B cell (primary cell): ENCODE measurements at regions not wholly inside any gene's neighbourhood (a gene's known extent, or its start where the extent isn't known, plus 50 kb on each side); places are given as distances from the start of the nearest gene placed in this dataset.

Experiments
- ATAC-seq: fragments of 200-7000 bp; cut with Tn5 transposase; one replicate; pipeline ENCODE4 v1.10.0; 2021; ENCODE audit warnings: low read depth, mild to moderate bottlenecking, moderate number of reproducible peaks, moderate library complexity
- CTCF ChIA-PET: fragments of 350-600 bp; sonication (Branson Sonifier 250); formaldehyde crosslinking; loops from one replicate; lab custom pipeline; 2021; ENCODE audit warnings: antibody characterized with exemption, inconsistent platforms; lab: Charles Lee
- POLR2A ChIA-PET: fragments of 350-600 bp; sonication (Branson Sonifier 250); formaldehyde crosslinking; loops from one replicate; lab custom pipeline; 2021; ENCODE audit warnings: antibody characterized with exemption; lab: Charles Lee
- DNase-seq: peaks from one replicate; pipeline ENCODE4 v3.0.0; 2013
- H2AFZ ChIP-seq: 2 replicates; pipeline ENCODE4 v1.6.1; 2012; ENCODE audit warnings: mild to moderate bottlenecking, low read depth, low read length; ENCODE audit not compliant: insufficient read depth, poor library complexity, severe bottlenecking
- H3K27ac ChIP-seq, 2 donors: 1 replicate in 1 of 2; 2 replicates in 1 of 2; pipeline ENCODE4 v1.5.1; 2012 to 2013; ENCODE audit warnings: low read length in 2 of 2, mild to moderate bottlenecking in 2 of 2, moderate library complexity in 1 of 2
- H3K27me3 ChIP-seq, 4 experiments: fragments of 200-600 bp in 1 of 4; sonication (generic) in 1 of 4; replicated peaks in 1 of 4; 1 replicate in 2 of 4; 2 replicates in 2 of 4; pipeline versions ENCODE4 v1.6.1 to v1.7.0; 2013 to 2016; ENCODE audit warnings: low read length in 3 of 4, mild to moderate bottlenecking in 2 of 4, mixed read lengths in 1 of 4, moderate library complexity in 1 of 4; ENCODE audit not compliant: insufficient read depth in 4 of 4, control insufficient read depth in 3 of 4; ENCODE audit errors: control extremely low read depth in 1 of 4
- H3K36me3 ChIP-seq, 2 experiments: replicated peaks in 1 of 2; 1 replicate in 1 of 2; 2 replicates in 1 of 2; pipeline versions ENCODE4 v1.6.1 to v1.7.1; 2013; ENCODE audit warnings: low read length in 1 of 2; ENCODE audit not compliant: insufficient read depth in 2 of 2, control insufficient read depth in 1 of 2; ENCODE audit errors: control extremely low read depth in 1 of 2, extremely low read depth in 1 of 2
- H3K4me1 ChIP-seq, 2 donors: fragments of 200-600 bp in 1 of 2; sonication (generic) in 1 of 2; 1 replicate in 1 of 2; 2 replicates in 1 of 2; pipeline versions ENCODE4 v1.5.1 to v1.6.1; 2013 to 2017; ENCODE audit warnings: low read length in 2 of 2; ENCODE audit not compliant: control insufficient read depth in 2 of 2, insufficient read depth in 2 of 2
- H3K4me2 ChIP-seq: replicated peaks from 2 replicates; pipeline ENCODE3; 2012; ENCODE audit warnings: mild to moderate bottlenecking, low read depth, low read length; ENCODE audit not compliant: poor library complexity, severe bottlenecking
- H3K4me3 ChIP-seq, 5 experiments: fragments of 200-600 bp in 1 of 5; sonication (generic) in 1 of 5; 1 replicate in 3 of 5; 2 replicates in 2 of 5; pipeline versions ENCODE4 v1.5.1 to v1.7.0; 2011 to 2016; ENCODE audit warnings: low read length in 4 of 5, mild to moderate bottlenecking in 4 of 5, low read depth in 2 of 5, control low read depth in 1 of 5, moderate library complexity in 1 of 5; ENCODE audit not compliant: insufficient read depth in 1 of 5; ENCODE audit errors: control extremely low read depth in 1 of 5, extremely low read depth in 1 of 5
- H3K79me2 ChIP-seq: fragments of 200-600 bp; sonication (generic); one replicate; pipeline ENCODE4 v1.6.0; 2016; ENCODE audit warnings: low read length; ENCODE audit not compliant: control insufficient read depth, insufficient read depth
- H3K9ac ChIP-seq: fragments of 200-600 bp; sonication (generic); 2 replicates; pipeline ENCODE4 v1.6.1; 2017; ENCODE audit warnings: mild to moderate bottlenecking, low read length, moderate library complexity
- H3K9me3 ChIP-seq, 3 donors: one replicate each; pipeline versions ENCODE4 v1.6.1 to v1.7.1; 2013; ENCODE audit warnings: low read length in 2 of 3; ENCODE audit not compliant: control insufficient read depth in 2 of 3, insufficient read depth in 1 of 3; ENCODE audit errors: control extremely low read depth in 1 of 3
- H4K20me1 ChIP-seq: 2 replicates; pipeline ENCODE4 v1.6.0; 2012; ENCODE audit warnings: mild to moderate bottlenecking, low read length; ENCODE audit not compliant: insufficient read depth, control insufficient read depth, poor library complexity, severe bottlenecking
- H3K27ac Mint-ChIP-seq: one replicate; pipeline ENCODE4 v1.8.0; 2021; ENCODE audit warnings: mixed read lengths
- H3K27me3 Mint-ChIP-seq: one replicate; pipeline ENCODE4 v1.8.0; 2021; ENCODE audit warnings: mixed read lengths
- H3K4me1 Mint-ChIP-seq: one replicate; pipeline ENCODE4 v1.8.0; 2021; ENCODE audit warnings: mixed read lengths
- H3K4me3 Mint-ChIP-seq: one replicate; pipeline ENCODE4 v1.8.0; 2021; ENCODE audit warnings: mixed read lengths
- H3K9me3 Mint-ChIP-seq: one replicate; pipeline ENCODE4 v1.8.0; 2022; ENCODE audit warnings: mixed read lengths; ENCODE audit not compliant: insufficient read depth
- CTCF ChIP-seq: fragments of 200-600 bp; IDR thresholded peaks from one replicate; pipeline ENCODE4 v1.8.0; 2022; ENCODE audit warnings: antibody characterized with exemption, mild to moderate bottlenecking
- EZH2 ChIP-seq: IDR thresholded peaks from 2 replicates; pipeline ENCODE4 v1.6.1; 2012; ENCODE audit warnings: borderline replicate concordance, low read depth, mild to moderate bottlenecking, moderate library complexity, low read length; ENCODE audit not compliant: insufficient read depth, poor library complexity, severe bottlenecking
- WGBS: methylation state at CpG from one replicate; pipeline ENCODE4 v1.1.5; 2013; ENCODE audit warnings: missing lambda C conversion rate; ENCODE audit not compliant: insufficient coverage; 5-methylcytosine and 5-hydroxymethylcytosine counted together
- intact Hi-C: fragments of 100-400 bp; cut with micrococcal nuclease; formaldehyde crosslinking; loops from one replicate; pipeline ENCODE4 v1.10.0; 2022

- no peaks in the 10 kb centered on the region for H3K4me1 Mint-ChIP-seq
- H3K4me1 ChIP-seq, result no peaks in the 10 kb centered on the region
- 0% methylated on average over 1 of the region's 3 CpGs for WGBS
- TF ChIP-seq CTCF (no peak), EZH2 (no peak)
- DNase-seq (no peak), ATAC-seq (no peak)
- H3K27me3 Mint-ChIP-seq, result no peaks in the 10 kb centered on the region
- no peaks in the 10 kb centered on the region for H3K27me3 ChIP-seq
- ChIA-PET POLR2A (no interaction called here), CTCF (no interaction called here)
- H3K9me3 Mint-ChIP-seq, result no peaks in the 10 kb centered on the region
- H3K27ac ChIP-seq, result no peak overlapping the region
- no peaks in the 10 kb centered on the region for H3K36me3 ChIP-seq
- no peak overlapping the region for H3K9ac ChIP-seq
- no peak overlapping the region for H3K27ac Mint-ChIP-seq
- H3K4me3 ChIP-seq, result no peak overlapping the region
- H3K4me2 ChIP-seq, result no peak overlapping the region
- no peaks in the 10 kb centered on the region for H3K9me3 ChIP-seq
- no peak overlapping the region for H2AFZ ChIP-seq
- H3K79me2 ChIP-seq, result no peaks in the 10 kb centered on the region
- intact Hi-C loops, result no loop called here
- no peak overlapping the region for H3K4me3 Mint-ChIP-seq
- no peaks in the 10 kb centered on the region for H4K20me1 ChIP-seq
Measured at GRCh38 chr3:22748453-22749045, 454.6 kb upstream of the UBE2E2 start.

DNA sequence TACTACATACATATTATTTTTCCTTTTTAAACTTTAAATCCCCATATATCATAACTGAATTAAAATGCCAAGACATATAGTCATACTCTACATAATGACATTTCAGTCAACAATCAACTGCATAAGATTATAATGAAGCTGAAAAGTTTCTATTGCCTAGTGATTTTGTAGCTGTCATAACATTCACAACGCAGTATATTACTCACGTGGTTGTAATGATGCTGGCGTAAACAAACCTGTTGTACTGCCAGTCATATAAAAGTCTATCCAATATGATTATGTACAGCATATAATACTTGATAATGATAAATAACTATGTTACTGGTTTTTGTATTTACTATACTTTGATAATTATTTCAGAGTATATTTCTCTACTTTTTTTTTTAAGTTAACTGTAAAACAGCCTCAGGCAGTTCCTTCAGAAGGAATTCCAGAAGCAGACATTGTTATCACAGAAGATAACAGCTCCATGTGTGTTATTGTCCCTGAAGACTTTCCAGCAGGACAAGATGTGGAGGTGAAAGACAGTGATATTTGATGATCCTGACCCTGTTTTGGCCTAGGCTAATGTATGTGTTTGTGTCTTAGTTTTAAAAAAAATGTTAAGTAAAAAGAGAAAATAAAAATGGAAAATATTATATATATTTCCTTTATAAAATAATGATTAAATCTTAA, 443.4 kb upstream of the UBE2E2 start:
- H3K9ac ChIP-seq, result no peak overlapping the region
- no peaks in the 10 kb centered on the region for H4K20me1 ChIP-seq
- H3K4me1 ChIP-seq, result no peaks in the 10 kb centered on the region
- H3K79me2 ChIP-seq, result no peaks in the 10 kb centered on the region
- H3K27me3 ChIP-seq, result no peaks in the 10 kb centered on the region
- H3K27ac ChIP-seq, result no peak overlapping the region
- Mint-ChIP-seq H3K27me3 (no peaks in the 10 kb centered on the region), H3K4me1 (no peaks in the 10 kb centered on the region), H3K4me3 (no peak overlapping the region), H3K9me3 (peaks cover 3% of the 10 kb centered on the region), H3K27ac (no peak overlapping the region)
- CTCF ChIA-PET, result no interaction called here
- POLR2A ChIA-PET, result no interaction called here
- ATAC-seq, result no peak
- H3K9me3 ChIP-seq, result no peaks in the 10 kb centered on the region
- H3K4me2 ChIP-seq, result no peak overlapping the region
- H3K4me3 ChIP-seq, result no peak overlapping the region
- H2AFZ ChIP-seq, result no peak overlapping the region
- WGBS, result no CpG with 5 or more reads among the region's 3 CpGs
- intact Hi-C loops, result no loop called here
- no peak for TF ChIP-seq EZH2
- TF ChIP-seq CTCF, result no peak
- no peak for DNase-seq
- H3K36me3 ChIP-seq, result no peaks in the 10 kb centered on the region
